Uterus (tissue), 3 donors: ENCODE measurements at regions not wholly inside any gene's neighbourhood (a gene's known extent, or its start where the extent isn't known, plus 50 kb on each side); places are given as distances from the start of the nearest gene placed in this dataset.
A peak's percentile ranks its signal among the peaks of the same experiment; 100 is the strongest.

Experiments
- DNase-seq, 2 donors: peaks; one replicate each; pipeline ENCODE4 v3.0.0-alpha.2; 2019 to 2020
- H3K27ac ChIP-seq, 2 donors: fragments of 200-600 bp; sonication (generic); 1 replicate in 1 of 2; 2 replicates in 1 of 2; pipeline ENCODE4 v1.5.1; 2016 to 2018
- H3K27me3 ChIP-seq, 2 donors: fragments of 200-600 bp; sonication (generic); one replicate each; pipeline ENCODE4 v1.5.1; 2018 to 2019; ENCODE audit warnings: control low read depth in 1 of 2
- H3K36me3 ChIP-seq, 2 donors: fragments of 200-600 bp; sonication (generic); one replicate each; pipeline ENCODE4 v1.5.1; 2019; ENCODE audit warnings: control low read depth in 1 of 2
- H3K4me1 ChIP-seq, 2 donors: fragments of 200-600 bp; sonication (generic); one replicate each; pipeline ENCODE4 v1.5.1; 2018 to 2019; ENCODE audit warnings: control low read depth in 1 of 2
- H3K4me3 ChIP-seq, 2 donors: fragments of 200-600 bp; sonication (generic); 1 replicate in 1 of 2; 2 replicates in 1 of 2; pipeline ENCODE4 v1.5.1; 2018 to 2019; ENCODE audit warnings: mild to moderate bottlenecking in 1 of 2
- H3K9me3 ChIP-seq, 2 donors: fragments of 200-600 bp; sonication (generic); one replicate each; pipeline ENCODE4 v1.5.1; 2019; ENCODE audit warnings: control low read depth in 1 of 2
- CTCF ChIP-seq, 4 experiments: fragments of 200-600 bp in 2 of 4; fragments of 450-650 bp in 2 of 4; sonication (generic) in 2 of 4; IDR thresholded peaks; one replicate each; pipeline ENCODE4 v1.5.1; 2016 to 2019; ENCODE audit warnings: antibody characterized with exemption in 4 of 4, mild to moderate bottlenecking in 2 of 4, moderate library complexity in 1 of 4
- POLR2A ChIP-seq, 2 donors: fragments of 450-650 bp; IDR thresholded peaks; one replicate each; pipeline ENCODE4 v1.6.1; 2016; ENCODE audit warnings: antibody characterized with exemption in 2 of 2, mild to moderate bottlenecking in 1 of 2, moderate library complexity in 1 of 2
- intact Hi-C: fragments of 100-400 bp; cut with DNase I; formaldehyde crosslinking; loops from one replicate; pipeline ENCODE4 v1.15.1; 2023; ENCODE audit warnings: low total_unique reads
- donor health status: DM: yes; HTN: yes; CAD: no.

- Histone ChIP-seq H3K9me3 (no peaks in the 10 kb centered on the region), H3K27ac (no peak overlapping the region), H3K4me3 (no peak overlapping the region), H3K36me3 (no peaks in the 10 kb centered on the region), H3K27me3 (no peaks in the 10 kb centered on the region), H3K4me1 (no peaks in the 10 kb centered on the region)
- intact Hi-C loops, result no loop called here
- TF ChIP-seq POLR2A (IDR thresholded peaks at IDR 0.05) (no peak), CTCF (IDR thresholded peaks at IDR 0.05) (no peak)
- DNase-seq, result no peak
Measured at GRCh38 chr21:35537604-35538003, 488.5 kb upstream of the RUNX1 start.

- H3K4me1 ChIP-seq, result no peaks in the 10 kb centered on the region
- H3K27me3 ChIP-seq, result no peaks in the 10 kb centered on the region
- H3K27ac ChIP-seq, result no peak overlapping the region
- H3K36me3 ChIP-seq, result no peaks in the 10 kb centered on the region
- no peak overlapping the region for H3K4me3 ChIP-seq
- no peak for TF ChIP-seq POLR2A (IDR thresholded peaks at IDR 0.05)
- TF ChIP-seq CTCF (IDR thresholded peaks at IDR 0.05), result no peak
- H3K9me3 ChIP-seq, result no peaks in the 10 kb centered on the region
- no peak for DNase-seq
- intact Hi-C loops, result no loop called here
Measured at GRCh38 chr21:35533893-35534292, 484.8 kb upstream of the RUNX1 start.

GRCh38 chr21:35530766-35531165 is 481.7 kb upstream of the RUNX1 start:
- no peaks in the 10 kb centered on the region for H3K27me3 ChIP-seq
- intact Hi-C loops, result no loop called here
- no peaks in the 10 kb centered on the region for H3K9me3 ChIP-seq
- TF ChIP-seq POLR2A (IDR thresholded peaks at IDR 0.05), result no peak
- TF ChIP-seq CTCF (IDR thresholded peaks at IDR 0.05), result no peak
- no peaks in the 10 kb centered on the region for H3K4me1 ChIP-seq
- H3K27ac ChIP-seq, result no peak overlapping the region
- DNase-seq, result no peak
- no peak overlapping the region for H3K4me3 ChIP-seq
- no peaks in the 10 kb centered on the region for H3K36me3 ChIP-seq

- Histone ChIP-seq H3K27me3 (no peaks in the 10 kb centered on the region), H3K9me3 (no peaks in the 10 kb centered on the region), H3K4me1 (no peaks in the 10 kb centered on the region), H3K4me3 (peak overlapping the region in 1 of 2 donors; percentile 23), H3K36me3 (no peaks in the 10 kb centered on the region), H3K27ac (no peak overlapping the region)
- intact Hi-C loops, result no loop called here
- no peak for TF ChIP-seq POLR2A (IDR thresholded peaks at IDR 0.05)
- no peak for TF ChIP-seq CTCF (IDR thresholded peaks at IDR 0.05)
- DNase-seq, result no peak
Measured at GRCh38 chr21:35529171-35529863, 480.2 kb upstream of the RUNX1 start.

GRCh38 chr21:35528116-35529042 is 479.3 kb upstream of the RUNX1 start:
- intact Hi-C loops, result no loop called here
- no peaks in the 10 kb centered on the region for H3K36me3 ChIP-seq
- TF ChIP-seq POLR2A (IDR thresholded peaks at IDR 0.05), result no peak
- no peak for TF ChIP-seq CTCF (IDR thresholded peaks at IDR 0.05)
- no peaks in the 10 kb centered on the region for H3K27me3 ChIP-seq
- H3K4me3 ChIP-seq, result peak overlapping the region in 1 of 2 donors; percentile 23
- no peak for DNase-seq
- no peaks in the 10 kb centered on the region for H3K9me3 ChIP-seq
- H3K27ac ChIP-seq, result no peak overlapping the region
- H3K4me1 ChIP-seq, result no peaks in the 10 kb centered on the region
